ENCODE measurements at regions not wholly inside any gene's neighbourhood (a gene's known extent, or its start where the extent isn't known, plus 50 kb on each side); places are given as distances from the start of the nearest gene placed in this dataset.

DNA sequence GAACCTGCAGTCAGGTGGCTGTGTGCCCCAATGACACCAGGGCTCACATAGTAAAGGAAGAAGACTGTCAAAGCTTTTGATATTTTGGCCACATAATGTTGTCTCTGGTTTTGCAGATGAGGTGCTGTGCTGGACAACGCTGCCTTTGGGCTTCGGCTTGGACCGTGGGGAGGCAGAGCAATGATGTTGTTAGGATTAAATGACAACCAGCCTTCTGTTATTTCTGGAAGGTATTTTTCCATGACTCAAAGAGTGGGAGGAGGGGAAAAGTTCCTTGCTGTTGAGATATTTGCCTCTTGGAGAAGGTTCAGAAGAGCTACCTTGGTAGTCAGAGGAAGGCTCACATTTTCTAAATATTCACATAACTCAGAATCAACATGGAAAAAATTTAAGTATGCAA is 187.3 kb upstream of the GALNT2 start:
- TF ChIP-seq, protein P1, sequence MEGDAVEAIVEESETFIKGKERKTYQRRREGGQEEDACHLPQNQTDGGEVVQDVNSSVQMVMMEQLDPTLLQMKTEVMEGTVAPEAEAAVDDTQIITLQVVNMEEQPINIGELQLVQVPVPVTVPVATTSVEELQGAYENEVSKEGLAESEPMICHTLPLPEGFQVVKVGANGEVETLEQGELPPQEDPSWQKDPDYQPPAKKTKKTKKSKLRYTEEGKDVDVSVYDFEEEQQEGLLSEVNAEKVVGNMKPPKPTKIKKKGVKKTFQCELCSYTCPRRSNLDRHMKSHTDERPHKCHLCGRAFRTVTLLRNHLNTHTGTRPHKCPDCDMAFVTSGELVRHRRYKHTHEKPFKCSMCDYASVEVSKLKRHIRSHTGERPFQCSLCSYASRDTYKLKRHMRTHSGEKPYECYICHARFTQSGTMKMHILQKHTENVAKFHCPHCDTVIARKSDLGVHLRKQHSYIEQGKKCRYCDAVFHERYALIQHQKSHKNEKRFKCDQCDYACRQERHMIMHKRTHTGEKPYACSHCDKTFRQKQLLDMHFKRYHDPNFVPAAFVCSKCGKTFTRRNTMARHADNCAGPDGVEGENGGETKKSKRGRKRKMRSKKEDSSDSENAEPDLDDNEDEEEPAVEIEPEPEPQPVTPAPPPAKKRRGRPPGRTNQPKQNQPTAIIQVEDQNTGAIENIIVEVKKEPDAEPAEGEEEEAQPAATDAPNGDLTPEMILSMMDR (IDR thresholded peaks at IDR 0.05) = no peak
- TF ChIP-seq POLR2AphosphoS5 (IDR thresholded peaks at IDR 0.05) = no peak

Measured in prostate gland (tissue), 2 donors.